ENCODE measurements at regions not wholly inside any gene's neighbourhood (a gene's known extent, or its start where the extent isn't known, plus 50 kb on each side); places are given as distances from the start of the nearest gene placed in this dataset.

DNA sequence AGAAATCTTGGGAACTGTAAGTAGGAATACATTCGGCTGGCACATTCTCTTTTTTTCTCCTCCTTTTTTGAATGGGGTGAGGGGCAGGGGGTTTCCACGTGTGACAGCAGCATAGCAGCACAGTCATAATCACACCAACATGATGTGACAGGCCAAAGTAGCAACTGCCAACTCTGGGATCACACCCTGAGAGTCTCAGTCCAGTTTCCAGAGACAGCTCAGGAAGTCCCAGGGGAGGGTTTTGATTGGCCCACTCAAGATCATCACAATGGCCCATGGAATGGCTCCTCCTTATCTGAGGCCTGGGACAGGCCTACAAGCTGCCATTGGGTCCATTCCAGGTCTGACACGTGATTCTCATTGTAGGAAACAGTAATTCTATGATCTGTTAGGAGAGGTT is 207.1 kb upstream of the ASIC2 start:
- 34 to 44% (median 44%) methylated on average over 3 of the region's 3 CpGs for WGBS, 3 donors

DNA sequence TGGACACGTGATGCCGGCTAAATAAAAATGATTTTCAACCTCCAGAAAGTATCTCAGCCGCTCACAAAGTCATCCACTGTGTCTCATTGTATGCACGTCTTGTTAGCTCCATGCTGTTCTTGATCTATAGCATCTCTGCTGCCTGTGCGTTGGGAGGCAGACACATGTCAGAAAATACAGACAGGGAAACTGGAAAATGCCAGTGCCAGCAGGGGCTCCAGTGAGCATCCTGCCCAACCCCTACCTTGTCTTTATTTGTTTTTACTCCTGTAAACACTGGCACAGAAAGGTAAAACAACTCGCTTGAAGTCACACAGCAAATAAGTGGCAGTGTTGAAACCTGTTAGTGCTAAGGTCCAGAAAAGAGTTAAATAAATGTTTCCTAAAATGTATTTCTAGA is 208.1 kb upstream of the ASIC2 start:
- DNase-seq, result no peak
- Histone ChIP-seq H3K27me3 (no peaks in the 10 kb centered on the region), H3K4me1 (ENCODE audit: insufficient read depth) (no peaks in the 10 kb centered on the region), H3K36me3 (no peaks in the 10 kb centered on the region), H3K27ac (no peak overlapping the region), H3K4me3 (no peak overlapping the region), H3K9me3 (no peaks in the 10 kb centered on the region)
- intact Hi-C loops (cut with DNase I), result no loop called here
- 85 to 90% (median 89%) methylated on average over 6 of the region's 6 CpGs for WGBS, 3 donors
- no peak for TF ChIP-seq EP300 (IDR thresholded peaks at IDR 0.05)
- TF ChIP-seq, protein P1, sequence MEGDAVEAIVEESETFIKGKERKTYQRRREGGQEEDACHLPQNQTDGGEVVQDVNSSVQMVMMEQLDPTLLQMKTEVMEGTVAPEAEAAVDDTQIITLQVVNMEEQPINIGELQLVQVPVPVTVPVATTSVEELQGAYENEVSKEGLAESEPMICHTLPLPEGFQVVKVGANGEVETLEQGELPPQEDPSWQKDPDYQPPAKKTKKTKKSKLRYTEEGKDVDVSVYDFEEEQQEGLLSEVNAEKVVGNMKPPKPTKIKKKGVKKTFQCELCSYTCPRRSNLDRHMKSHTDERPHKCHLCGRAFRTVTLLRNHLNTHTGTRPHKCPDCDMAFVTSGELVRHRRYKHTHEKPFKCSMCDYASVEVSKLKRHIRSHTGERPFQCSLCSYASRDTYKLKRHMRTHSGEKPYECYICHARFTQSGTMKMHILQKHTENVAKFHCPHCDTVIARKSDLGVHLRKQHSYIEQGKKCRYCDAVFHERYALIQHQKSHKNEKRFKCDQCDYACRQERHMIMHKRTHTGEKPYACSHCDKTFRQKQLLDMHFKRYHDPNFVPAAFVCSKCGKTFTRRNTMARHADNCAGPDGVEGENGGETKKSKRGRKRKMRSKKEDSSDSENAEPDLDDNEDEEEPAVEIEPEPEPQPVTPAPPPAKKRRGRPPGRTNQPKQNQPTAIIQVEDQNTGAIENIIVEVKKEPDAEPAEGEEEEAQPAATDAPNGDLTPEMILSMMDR (IDR thresholded peaks at IDR 0.05), result no peak
- TF ChIP-seq POLR2A (IDR thresholded peaks at IDR 0.05), result no peak

More for the DNA sequence above, 207.1 kb upstream of the ASIC2 start:
- no peak overlapping the region for H3K4me3 ChIP-seq
- TF ChIP-seq, protein P1 (IDR thresholded peaks at IDR 0.05), result no peak
- TF ChIP-seq POLR2A (IDR thresholded peaks at IDR 0.05) (no peak), EP300 (IDR thresholded peaks at IDR 0.05) (no peak)
- no peaks in the 10 kb centered on the region for H3K4me1 ChIP-seq (ENCODE audit: insufficient read depth)
- H3K9me3 ChIP-seq, result no peaks in the 10 kb centered on the region
- H3K36me3 ChIP-seq, result no peaks in the 10 kb centered on the region
- DNase-seq, result no peak
- intact Hi-C loops (cut with DNase I), result no loop called here
- no peaks in the 10 kb centered on the region for H3K27me3 ChIP-seq
- H3K27ac ChIP-seq, result no peak overlapping the region

DNA sequence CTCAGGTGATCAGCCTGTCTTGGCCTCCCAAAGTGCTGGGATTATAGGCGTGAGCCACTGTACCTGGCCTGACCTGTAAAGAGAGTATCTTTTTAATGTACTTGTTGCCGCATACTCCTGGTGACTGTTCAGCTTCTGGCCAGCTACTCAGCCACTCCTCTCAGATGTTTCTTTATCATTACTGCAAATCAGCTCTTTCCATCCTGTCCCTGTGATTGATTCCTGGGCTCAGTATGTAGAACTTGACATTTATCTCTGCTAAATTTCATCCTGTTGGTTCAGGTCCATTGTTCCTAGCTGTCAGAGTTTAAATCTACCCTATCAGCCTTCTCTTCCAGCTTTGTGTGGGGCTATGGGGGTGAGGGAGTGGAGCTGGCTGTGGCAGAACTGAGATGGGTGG is 211.5 kb upstream of the ASIC2 start:
- Histone ChIP-seq H3K27me3 (no peaks in the 10 kb centered on the region), H3K4me1 (ENCODE audit: insufficient read depth) (no peaks in the 10 kb centered on the region), H3K36me3 (no peaks in the 10 kb centered on the region), H3K9me3 (no peaks in the 10 kb centered on the region), H3K4me3 (no peak overlapping the region), H3K27ac (no peak overlapping the region)
- WGBS, 3 donors, result 90 to 95% (median 93%) methylated on average over 2 of the region's 2 CpGs
- intact Hi-C loops (cut with DNase I), result no loop called here
- TF ChIP-seq POLR2A (IDR thresholded peaks at IDR 0.05), result no peak
- TF ChIP-seq, protein P1 (IDR thresholded peaks at IDR 0.05), result no peak
- TF ChIP-seq EP300 (IDR thresholded peaks at IDR 0.05), result no peak
- DNase-seq, result no peak

DNA sequence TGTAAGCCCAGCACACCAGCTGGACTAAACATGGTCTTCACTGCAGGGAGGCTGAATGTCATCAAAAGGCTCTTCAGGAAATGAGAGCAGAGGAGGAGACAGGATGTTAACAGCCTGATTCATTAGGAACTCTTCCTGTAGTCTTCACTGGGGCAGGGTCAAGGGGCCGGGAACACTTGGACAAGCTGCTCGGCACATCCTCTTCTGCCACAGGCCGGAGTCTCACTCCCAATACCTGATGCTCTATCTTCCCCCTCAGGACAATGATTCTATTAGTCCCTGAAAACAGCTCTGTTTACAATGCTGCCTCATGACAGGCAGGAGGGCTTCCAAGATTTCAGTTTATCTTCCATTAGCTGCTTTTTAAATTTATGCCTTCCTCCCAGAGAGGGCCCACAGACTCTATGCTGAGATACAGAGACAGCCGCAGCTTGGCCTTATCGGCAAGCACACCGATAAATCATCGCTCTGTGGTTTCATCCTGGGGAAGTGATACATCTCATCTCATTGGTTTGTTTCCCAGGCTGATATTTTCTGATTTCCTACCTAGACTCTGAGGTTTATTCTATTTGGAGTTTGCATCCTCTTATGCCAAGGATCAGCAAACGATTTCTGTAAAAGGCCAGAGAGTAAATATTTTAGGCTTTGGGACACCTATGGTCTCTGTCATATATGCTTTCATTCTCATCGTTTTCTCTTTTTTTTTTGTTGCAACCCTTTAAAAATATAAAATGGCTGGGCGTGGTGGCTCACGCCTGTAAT is 214.0 kb upstream of the ASIC2 start:
- no peaks in the 10 kb centered on the region for H3K27me3 ChIP-seq
- H3K4me1 ChIP-seq (ENCODE audit: insufficient read depth), result no peaks in the 10 kb centered on the region
- H3K36me3 ChIP-seq, result no peaks in the 10 kb centered on the region
- WGBS, 3 donors, result 29 to 36% (median 33%) methylated on average over 11 of the region's 11 CpGs
- DNase-seq, result no peak
- intact Hi-C loops (cut with DNase I), result no loop called here
- H3K27ac ChIP-seq, result no peak overlapping the region
- no peak overlapping the region for H3K4me3 ChIP-seq
- TF ChIP-seq POLR2A (IDR thresholded peaks at IDR 0.05) (no peak), EP300 (IDR thresholded peaks at IDR 0.05) (no peak)
- TF ChIP-seq, protein P1 (IDR thresholded peaks at IDR 0.05), result no peak
- H3K9me3 ChIP-seq, result no peaks in the 10 kb centered on the region
